Large intestine (tissue), 3 donors: ENCODE measurements at regions not wholly inside any gene's neighbourhood (a gene's known extent, or its start where the extent isn't known, plus 50 kb on each side); places are given as distances from the start of the nearest gene placed in this dataset.

ENCODE experiments used
- DNase-seq, 2 donors: peaks; one replicate each; pipeline versions ENCODE4 v3.0.0 to v3.0.0-alpha.2; 2013
- H3K27ac ChIP-seq: one replicate; pipeline ENCODE4 v1.5.1; 2013; ENCODE audit warnings: low read length
- H3K27me3 ChIP-seq: 2 replicates; pipeline ENCODE4 v1.6.1; 2013; ENCODE audit warnings: low read length; ENCODE audit not compliant: control insufficient read depth, insufficient read depth
- H3K36me3 ChIP-seq: 2 replicates; pipeline ENCODE4 v1.6.1; 2013; ENCODE audit warnings: low read length; ENCODE audit not compliant: control insufficient read depth, insufficient read depth
- H3K4me1 ChIP-seq: one replicate; pipeline ENCODE4 v1.6.1; 2013; ENCODE audit warnings: low read length; ENCODE audit not compliant: control insufficient read depth, insufficient read depth
- H3K4me3 ChIP-seq: one replicate; pipeline ENCODE4 v1.5.1; 2013; ENCODE audit warnings: low read length
- H3K9me3 ChIP-seq: one replicate; pipeline ENCODE4 v1.6.1; 2013; ENCODE audit warnings: mild to moderate bottlenecking, low read depth, low read length, moderate library complexity; ENCODE audit not compliant: control insufficient read depth
- WGBS: methylation state at CpG from one replicate; pipeline ENCODE4 v1.1.5; 2013; ENCODE audit warnings: low lambda C conversion rate; ENCODE audit not compliant: insufficient coverage; 5-methylcytosine and 5-hydroxymethylcytosine counted together

DNA sequence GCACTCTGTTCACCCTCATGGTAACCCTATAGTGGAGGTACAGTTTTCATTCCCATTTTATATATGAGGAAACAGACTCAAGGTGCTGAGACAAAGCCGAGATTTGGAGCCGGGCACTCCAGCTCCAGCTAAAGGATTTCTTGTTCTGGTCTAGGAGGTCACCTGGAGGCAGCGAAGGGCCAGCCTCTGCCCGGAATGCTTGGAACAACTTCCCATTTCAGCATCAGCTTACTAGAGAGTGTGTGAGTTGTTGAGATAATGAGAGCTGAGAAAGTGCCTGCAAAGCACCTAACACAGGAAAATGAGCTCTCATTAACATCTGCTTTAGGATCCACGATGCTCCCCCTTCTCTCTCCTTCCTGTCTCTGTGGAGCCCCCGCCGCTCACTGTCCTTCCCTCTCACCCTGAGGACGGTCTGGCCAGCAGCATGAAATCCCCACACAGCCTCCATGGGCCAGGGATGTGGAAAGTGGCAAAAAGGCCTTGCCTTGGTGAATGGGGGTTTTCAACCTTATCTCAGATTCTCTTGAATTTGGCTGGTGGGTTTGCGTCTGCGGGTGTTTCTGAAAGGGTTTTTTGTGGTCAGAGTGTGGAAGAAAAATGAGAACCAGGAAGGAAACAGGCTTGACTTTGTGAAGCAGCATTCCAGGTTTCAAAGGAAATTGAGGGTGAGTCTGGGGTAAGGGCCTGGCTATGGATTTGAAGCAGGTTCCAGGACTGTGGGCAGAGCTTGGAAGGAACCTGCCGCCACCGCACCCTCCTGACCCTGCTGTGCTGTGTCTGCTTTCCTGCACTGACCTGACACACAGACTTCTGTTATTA lies 178.7 kb downstream of the FOXL1 start:
- H3K4me3 ChIP-seq, result no peak overlapping the region

DNA sequence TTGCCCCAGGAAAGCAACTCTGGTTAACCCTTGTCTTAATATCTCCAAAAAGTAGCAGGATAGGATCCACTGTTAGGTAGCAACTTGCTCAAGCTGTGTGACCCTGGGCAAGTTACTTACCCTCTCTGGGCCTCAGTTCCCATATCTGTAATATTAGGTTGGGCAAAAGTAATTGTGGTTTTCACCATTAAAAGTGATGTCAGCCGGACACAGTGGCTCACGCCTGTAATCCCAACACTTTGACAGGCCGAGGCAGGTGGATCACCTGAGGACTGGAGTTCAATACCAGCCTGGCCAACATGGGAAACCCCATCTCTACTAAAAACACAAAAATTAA lies 179.3 kb downstream of the FOXL1 start:
- H3K4me3 ChIP-seq, result no peak overlapping the region
- no peak for DNase-seq
- H3K4me1 ChIP-seq, result no peaks in the 10 kb centered on the region
- no peaks in the 10 kb centered on the region for H3K9me3 ChIP-seq
- no CpG with 5 or more reads among the region's 3 CpGs for WGBS
- H3K36me3 ChIP-seq, result no peaks in the 10 kb centered on the region
- H3K27ac ChIP-seq, result no peak overlapping the region
- H3K27me3 ChIP-seq, result peaks cover 51% of the 10 kb centered on the region

More for the DNA sequence above, 178.7 kb downstream of the FOXL1 start:
- Histone ChIP-seq H3K9me3 (no peaks in the 10 kb centered on the region), H3K36me3 (no peaks in the 10 kb centered on the region), H3K4me1 (no peaks in the 10 kb centered on the region), H3K27me3 (peaks cover 45% of the 10 kb centered on the region), H3K27ac (no peak overlapping the region)
- no peak for DNase-seq
- WGBS, result no CpG with 5 or more reads among the region's 12 CpGs

- Histone ChIP-seq H3K36me3 (no peaks in the 10 kb centered on the region), H3K27ac (no peak overlapping the region), H3K4me3 (no peak overlapping the region), H3K9me3 (no peaks in the 10 kb centered on the region), H3K27me3 (peaks cover 51% of the 10 kb centered on the region), H3K4me1 (no peaks in the 10 kb centered on the region)
- WGBS, result 67% methylated on average over 1 of the region's 8 CpGs
- no peak for DNase-seq
Measured at GRCh38 chr16:86758932-86759331, 180.6 kb downstream of the FOXL1 start.

GRCh38 chr16:86761111-86762031 lies 183.0 kb downstream of the FOXL1 start:
- no peak overlapping the region for H3K4me3 ChIP-seq
- peak; percentile 20 to 32 for DNase-seq

DNA sequence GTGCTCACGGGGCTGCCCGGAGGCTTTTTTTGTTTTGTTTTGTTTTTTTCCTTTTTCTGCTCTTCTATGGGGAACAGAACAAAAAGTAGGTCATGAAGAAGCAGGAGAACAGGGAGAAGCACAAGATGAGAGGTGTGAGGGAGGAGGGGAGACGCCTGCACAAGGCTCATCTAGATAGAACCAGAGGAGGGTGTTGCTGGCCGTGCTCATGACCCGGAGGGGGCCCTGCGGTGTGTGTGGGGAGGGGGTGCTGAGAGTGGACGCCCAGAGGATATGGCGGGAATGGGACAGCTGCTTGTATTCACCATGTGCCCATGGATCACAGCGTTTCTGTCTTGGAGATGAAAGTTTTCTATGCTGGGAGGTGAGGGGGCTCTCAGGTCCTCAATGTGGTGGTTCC lies 183.7 kb downstream of the FOXL1 start:
- no peak for DNase-seq
- Histone ChIP-seq H3K36me3 (no peaks in the 10 kb centered on the region), H3K27ac (no peak overlapping the region), H3K4me1 (no peaks in the 10 kb centered on the region), H3K27me3 (peaks cover 46% of the 10 kb centered on the region), H3K4me3 (no peak overlapping the region), H3K9me3 (no peaks in the 10 kb centered on the region)
- WGBS, result 67% methylated on average over 1 of the region's 9 CpGs

More at GRCh38 chr16:86761111-86762031, 183.0 kb downstream of the FOXL1 start:
- Histone ChIP-seq H3K27ac (no peak overlapping the region), H3K9me3 (no peaks in the 10 kb centered on the region), H3K4me1 (no peaks in the 10 kb centered on the region), H3K27me3 (peaks cover 50% of the 10 kb centered on the region), H3K36me3 (no peaks in the 10 kb centered on the region)
- 0% methylated on average over 2 of the region's 29 CpGs for WGBS

DNA sequence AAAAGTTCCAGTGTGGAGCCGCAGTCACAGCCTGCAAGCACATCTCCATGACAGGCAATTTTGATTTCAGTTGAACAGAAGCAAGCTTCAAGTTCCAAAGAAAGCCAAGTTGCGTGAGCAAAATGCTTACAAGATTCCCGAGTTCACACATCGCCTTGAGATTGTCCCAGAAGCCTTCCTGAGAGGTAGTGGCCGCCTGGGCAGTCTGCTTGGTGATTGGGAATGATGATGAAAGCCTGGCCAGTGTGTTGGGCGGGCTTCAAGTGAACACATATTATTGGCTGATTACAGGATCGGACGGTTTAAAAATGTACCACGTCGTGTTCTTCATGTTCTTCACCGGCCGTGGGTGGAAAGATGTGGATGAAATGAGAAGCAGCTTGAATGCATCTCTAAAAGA lies 185.5 kb downstream of the FOXL1 start:
- no peaks in the 10 kb centered on the region for H3K4me1 ChIP-seq
- no peak for DNase-seq

GRCh38 chr16:86764551-86764950 lies 186.2 kb downstream of the FOXL1 start:
- WGBS, result no CpG with 5 or more reads among the region's 4 CpGs
- no peak for DNase-seq
- no peaks in the 10 kb centered on the region for H3K4me1 ChIP-seq
- no peaks in the 10 kb centered on the region for H3K36me3 ChIP-seq
- H3K9me3 ChIP-seq, result no peaks in the 10 kb centered on the region
- H3K27me3 ChIP-seq, result peaks cover 30% of the 10 kb centered on the region
- no peak overlapping the region for H3K27ac ChIP-seq
- H3K4me3 ChIP-seq, result no peak overlapping the region

More for the DNA sequence above, 185.5 kb downstream of the FOXL1 start:
- Histone ChIP-seq H3K27me3 (peaks cover 36% of the 10 kb centered on the region), H3K36me3 (no peaks in the 10 kb centered on the region), H3K4me3 (no peak overlapping the region), H3K9me3 (no peaks in the 10 kb centered on the region), H3K27ac (no peak overlapping the region)
- no CpG with 5 or more reads among the region's 12 CpGs for WGBS

DNA sequence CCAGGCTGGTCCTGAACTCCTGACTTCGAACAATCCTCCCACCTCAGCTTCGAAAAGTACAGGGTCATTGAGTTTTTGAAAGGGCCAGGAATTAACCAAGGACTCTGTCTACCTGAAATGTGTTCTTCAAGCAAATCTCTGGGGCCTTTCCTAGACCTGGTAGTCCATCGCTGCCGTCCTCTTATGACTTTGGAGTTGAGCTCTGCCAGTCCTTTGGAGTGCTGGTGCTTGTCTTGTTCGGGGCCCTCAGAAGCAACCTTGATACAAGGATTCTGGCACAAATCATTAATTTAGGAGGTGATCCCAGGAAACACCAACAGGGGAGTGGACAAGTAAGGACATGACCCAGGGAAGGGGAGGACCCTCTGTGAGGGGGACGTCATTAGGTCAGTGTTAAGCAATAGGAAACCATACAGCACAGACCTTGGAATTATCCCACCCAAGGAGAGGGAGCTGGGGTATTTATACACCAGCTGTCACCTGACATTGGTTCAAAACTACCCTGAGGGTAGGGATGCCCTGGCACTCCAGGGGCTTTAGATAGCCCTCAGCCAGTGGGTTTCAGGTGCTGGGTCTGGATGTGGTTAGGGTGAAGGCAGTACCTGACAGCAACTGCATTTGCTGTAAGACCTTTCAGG lies 187.2 kb downstream of the FOXL1 start:
- DNase-seq, result no peak
- H3K4me1 ChIP-seq, result no peaks in the 10 kb centered on the region
- no peak overlapping the region for H3K27ac ChIP-seq
- no peak overlapping the region for H3K4me3 ChIP-seq
- no peaks in the 10 kb centered on the region for H3K9me3 ChIP-seq
- no peaks in the 10 kb centered on the region for H3K36me3 ChIP-seq
- peaks cover 21% of the 10 kb centered on the region for H3K27me3 ChIP-seq
- WGBS, result no CpG with 5 or more reads among the region's 6 CpGs

GRCh38 chr16:86766700-86767099 lies 188.4 kb downstream of the FOXL1 start:
- Histone ChIP-seq H3K9me3 (no peaks in the 10 kb centered on the region), H3K4me1 (no peaks in the 10 kb centered on the region), H3K27ac (no peak overlapping the region), H3K36me3 (no peaks in the 10 kb centered on the region), H3K27me3 (peaks cover 12% of the 10 kb centered on the region), H3K4me3 (no peak overlapping the region)
- no CpG with 5 or more reads among the region's 2 CpGs for WGBS
- DNase-seq, result no peak

DNA sequence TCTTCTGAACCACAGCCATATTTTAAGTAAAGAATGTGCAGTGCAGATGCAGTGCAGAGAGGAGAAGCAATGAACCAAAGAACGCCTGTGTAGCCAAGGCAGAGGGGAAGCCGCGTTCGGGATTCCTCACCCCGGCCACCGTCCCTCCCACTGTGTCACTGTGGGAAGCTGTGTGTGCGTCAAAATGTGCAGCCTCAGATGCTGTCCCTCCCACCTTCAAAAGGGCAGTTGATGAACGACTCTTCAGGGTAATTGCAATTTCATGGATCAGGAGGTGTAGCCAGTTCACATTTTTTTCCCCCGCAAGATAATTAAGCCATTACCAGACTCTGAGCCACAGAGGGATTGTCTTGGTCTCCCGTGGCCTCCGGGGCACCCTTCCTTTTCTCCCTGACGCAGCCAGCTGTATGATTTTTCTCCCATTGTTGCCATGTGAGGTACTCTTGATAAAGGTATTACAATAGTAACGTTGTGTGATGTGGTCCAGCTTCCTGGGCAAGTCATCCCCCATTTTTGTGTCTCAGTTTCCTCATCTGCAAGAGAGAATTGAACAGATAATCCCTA lies 190.0 kb downstream of the FOXL1 start:
- H3K4me1 ChIP-seq, result no peaks in the 10 kb centered on the region
- WGBS, result no CpG with 5 or more reads among the region's 13 CpGs
- DNase-seq, result no peak
- H3K27ac ChIP-seq, result no peak overlapping the region
- no peak overlapping the region for H3K4me3 ChIP-seq
- H3K36me3 ChIP-seq, result no peaks in the 10 kb centered on the region
- no peaks in the 10 kb centered on the region for H3K9me3 ChIP-seq
- peaks cover 3% of the 10 kb centered on the region for H3K27me3 ChIP-seq
